ENCODE measurements at regions not wholly inside any gene's neighbourhood (a gene's known extent, or its start where the extent isn't known, plus 50 kb on each side); places are given as distances from the start of the nearest gene placed in this dataset.
"Not testable (repeated sequence)": the region's sequence is repeated elsewhere in the genome, so short reads cannot be mapped to it uniquely, and the experiment has no call there.

DNA sequence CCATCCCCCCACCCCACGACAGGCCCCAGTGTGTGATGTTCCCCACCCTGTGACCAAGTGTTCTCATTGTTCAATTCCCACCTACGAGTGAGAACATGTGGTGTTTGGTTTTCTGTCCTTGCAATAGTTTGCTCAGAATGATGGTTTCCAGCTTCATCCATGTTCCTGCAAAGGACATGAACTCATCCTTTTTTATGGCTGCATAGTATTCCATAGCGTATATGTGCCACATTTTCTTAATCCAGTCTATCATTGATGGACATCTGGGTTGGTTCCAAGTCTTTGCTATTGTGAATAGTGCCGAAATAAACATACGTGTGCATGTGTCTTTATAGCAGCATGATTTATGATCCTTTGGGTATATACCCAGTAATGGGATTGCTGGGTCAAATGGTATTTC, 132.5 kb downstream of the EBLN2 start:
- TF ChIP-seq CTCF, POLR2A (IDR thresholded peaks at IDR 0.05): not testable (repeated sequence)
